Keratinocyte (primary cell): ENCODE measurements at regions not wholly inside any gene's neighbourhood (a gene's known extent, or its start where the extent isn't known, plus 50 kb on each side); places are given as distances from the start of the nearest gene placed in this dataset.

Experiments used
- EZH2 ChIP-seq: IDR thresholded peaks from one replicate; pipeline ENCODE4 v1.6.1; 2012; ENCODE audit warnings: inconsistent platforms, mild to moderate bottlenecking, low read length, moderate library complexity
- TF ChIP-seq, protein P1 (sequence below), 3 experiments: IDR thresholded peaks in 1 of 3; conservative IDR thresholded peaks in 1 of 3; optimal IDR thresholded peaks in 1 of 3; 2 replicates in 2 of 3; 3 replicates in 1 of 3; pipeline versions ENCODE3 to v1.5.1; 2011; ENCODE audit warnings: low read length in 3 of 3, mild to moderate bottlenecking in 3 of 3, moderate library complexity in 2 of 3, control low read depth in 1 of 3, inconsistent platforms in 1 of 3; ENCODE audit not compliant: insufficient read depth in 2 of 3; ENCODE audit errors: extremely low read depth in 1 of 3

DNA sequence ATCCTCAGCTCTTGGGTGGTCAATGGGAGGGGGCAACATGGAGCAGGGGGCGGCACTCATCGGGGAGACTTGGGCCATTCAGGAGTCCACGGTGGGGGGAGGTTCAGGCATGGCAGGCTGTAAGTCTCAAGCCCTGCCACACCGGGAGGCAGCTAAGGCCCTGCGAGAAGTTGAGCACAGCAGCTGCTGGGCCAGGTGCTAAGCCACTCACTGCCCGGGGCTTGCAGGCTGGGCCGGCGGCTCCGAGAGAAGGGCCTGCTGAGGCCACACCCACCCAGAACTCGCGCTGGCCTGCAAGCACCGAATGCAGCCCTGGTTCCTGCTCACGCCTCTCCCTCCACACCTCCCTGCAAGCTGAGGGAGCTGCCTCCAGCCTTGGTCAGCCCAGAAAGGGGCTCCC lies 131.4 kb downstream of the OR4C45 start:
- TF ChIP-seq, protein P1, sequence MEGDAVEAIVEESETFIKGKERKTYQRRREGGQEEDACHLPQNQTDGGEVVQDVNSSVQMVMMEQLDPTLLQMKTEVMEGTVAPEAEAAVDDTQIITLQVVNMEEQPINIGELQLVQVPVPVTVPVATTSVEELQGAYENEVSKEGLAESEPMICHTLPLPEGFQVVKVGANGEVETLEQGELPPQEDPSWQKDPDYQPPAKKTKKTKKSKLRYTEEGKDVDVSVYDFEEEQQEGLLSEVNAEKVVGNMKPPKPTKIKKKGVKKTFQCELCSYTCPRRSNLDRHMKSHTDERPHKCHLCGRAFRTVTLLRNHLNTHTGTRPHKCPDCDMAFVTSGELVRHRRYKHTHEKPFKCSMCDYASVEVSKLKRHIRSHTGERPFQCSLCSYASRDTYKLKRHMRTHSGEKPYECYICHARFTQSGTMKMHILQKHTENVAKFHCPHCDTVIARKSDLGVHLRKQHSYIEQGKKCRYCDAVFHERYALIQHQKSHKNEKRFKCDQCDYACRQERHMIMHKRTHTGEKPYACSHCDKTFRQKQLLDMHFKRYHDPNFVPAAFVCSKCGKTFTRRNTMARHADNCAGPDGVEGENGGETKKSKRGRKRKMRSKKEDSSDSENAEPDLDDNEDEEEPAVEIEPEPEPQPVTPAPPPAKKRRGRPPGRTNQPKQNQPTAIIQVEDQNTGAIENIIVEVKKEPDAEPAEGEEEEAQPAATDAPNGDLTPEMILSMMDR (optimal IDR thresholded peaks at IDR 0.05 in 1 of 3, IDR thresholded peaks at IDR 0.05 in 1 of 3, conservative IDR thresholded peaks at IDR 0.05 in 1 of 3; ENCODE audit: extremely low read depth in 1 of 3, insufficient read depth in 2 of 3, low read length in 3 of 3), result no peak
- no peak for TF ChIP-seq EZH2
